SK-N-MC (cell line): ENCODE measurements at regions not wholly inside any gene's neighbourhood (a gene's known extent, or its start where the extent isn't known, plus 50 kb on each side); places are given as distances from the start of the nearest gene placed in this dataset.
"Not testable (repeated sequence)": the region's sequence is repeated elsewhere in the genome, so short reads cannot be mapped to it uniquely, and the experiment has no call there.

Source experiments
- DNase-seq: peaks from one replicate; pipeline ENCODE4 v3.0.0-alpha.2; 2011; ENCODE audit warnings: low read depth, low spot score
- H3K27ac ChIP-seq: fragments of 200-600 bp; sonication (generic); 2 replicates; pipeline ENCODE4 v1.5.1; 2016; ENCODE audit warnings: mixed run types
- H3K36me3 ChIP-seq: fragments of 200-600 bp; sonication (generic); 2 replicates; pipeline ENCODE4 v1.6.1; 2017; ENCODE audit warnings: antibody characterized with exemption, low read length, mixed read lengths; ENCODE audit not compliant: insufficient read depth
- H3K4me3 ChIP-seq: fragments of 200-600 bp; sonication (generic); 2 replicates; pipeline ENCODE4 v1.5.1; 2016
- H3K9ac ChIP-seq: fragments of 200-600 bp; sonication (generic); 2 replicates; pipeline ENCODE4 v1.8.0; 2017; ENCODE audit warnings: mixed run types, mixed read lengths; ENCODE audit not compliant: insufficient read length
- H3K9me3 ChIP-seq: fragments of 200-600 bp; sonication (generic); 2 replicates; pipeline ENCODE4 v1.6.1; 2017; ENCODE audit warnings: low read depth, mild to moderate bottlenecking, antibody characterized with exemption, low read length, moderate library complexity, mixed read lengths
- EZH2 ChIP-seq: fragments of 200-600 bp; sonication (generic); IDR thresholded peaks from one replicate; pipeline ENCODE4 v1.6.1; 2017; ENCODE audit warnings: antibody characterized with exemption
- FOXP2 ChIP-seq: optimal IDR thresholded peaks from 2 replicates; pipeline ENCODE3; 2011; ENCODE audit warnings: mild to moderate bottlenecking, moderate library complexity; ENCODE audit not compliant: insufficient read depth; ENCODE audit errors: extremely low read length, control extremely low read depth
- POLR2AphosphoS5 ChIP-seq: IDR thresholded peaks from 2 replicates; pipeline ENCODE4 v1.6.1; 2012; ENCODE audit warnings: mild to moderate bottlenecking, low read depth, low read length, borderline replicate concordance

GRCh38 chr11:24216488-24216887 is 280.4 kb upstream of the LUZP2 start:
- Histone ChIP-seq H3K27ac (no peak overlapping the region), H3K4me3 (no peak overlapping the region), H3K9me3 (no peaks in the 10 kb centered on the region), H3K9ac (no peak overlapping the region), H3K36me3 (no peaks in the 10 kb centered on the region)
- TF ChIP-seq EZH2 = no peak
- no peak for TF ChIP-seq POLR2AphosphoS5
- no peak for TF ChIP-seq FOXP2
- no peak for DNase-seq

DNA sequence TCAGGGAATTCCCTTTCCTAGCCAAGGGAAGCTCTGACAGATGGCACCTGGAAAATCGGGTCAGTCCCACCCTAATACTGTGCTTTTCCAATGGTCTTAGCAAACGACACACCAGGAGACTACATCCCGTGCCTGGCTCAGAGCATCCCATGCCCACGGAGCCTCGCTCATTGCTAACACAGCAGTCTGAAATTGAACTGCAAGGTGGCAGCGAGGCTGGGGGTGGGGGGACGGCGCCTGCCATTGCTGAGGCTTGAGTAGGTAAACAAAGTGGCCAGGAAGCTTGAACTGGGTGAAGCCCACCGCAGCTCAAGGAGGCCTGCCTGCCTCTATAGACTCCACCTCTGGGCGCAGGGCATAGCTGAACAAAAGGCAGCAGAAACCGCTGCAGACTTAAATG is 279.5 kb upstream of the LUZP2 start:
- H3K27ac ChIP-seq, H3K9me3 ChIP-seq, H3K4me3 ChIP-seq, H3K9ac ChIP-seq, DNase-seq, H3K36me3 ChIP-seq: not testable (repeated sequence)

GRCh38 chr11:24225501-24225900 is 271.4 kb upstream of the LUZP2 start:
- Histone ChIP-seq H3K9me3 (no peaks in the 10 kb centered on the region), H3K4me3 (no peak overlapping the region), H3K9ac (no peak overlapping the region), H3K27ac (no peak overlapping the region), H3K36me3 (no peaks in the 10 kb centered on the region)
- DNase-seq = no peak
- TF ChIP-seq EZH2 = no peak

DNA sequence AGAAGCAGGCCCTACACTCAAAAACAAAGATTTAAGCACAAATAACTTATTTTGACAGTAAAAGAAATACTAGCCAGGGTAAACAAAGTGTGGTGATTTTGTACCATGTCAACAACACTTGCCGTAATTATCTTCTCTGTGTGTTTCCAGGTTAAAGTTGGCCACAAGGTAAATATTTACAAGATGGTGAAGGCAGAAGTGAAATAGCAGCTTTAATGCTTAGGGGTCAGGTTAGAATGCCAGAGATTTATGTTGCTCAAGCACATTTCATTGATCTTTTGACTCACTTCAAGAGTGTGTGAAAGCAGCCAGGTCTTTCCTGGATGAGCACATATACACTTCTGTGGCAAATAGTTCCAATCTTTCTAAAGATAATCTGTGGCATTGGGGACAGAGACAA is 270.2 kb upstream of the LUZP2 start:
- H3K36me3 ChIP-seq = no peaks in the 10 kb centered on the region

GRCh38 chr11:24233041-24233440 is 263.8 kb upstream of the LUZP2 start:
- no peak for TF ChIP-seq POLR2AphosphoS5
- TF ChIP-seq EZH2 = no peak
- no peak for TF ChIP-seq FOXP2

More for the DNA sequence above, 270.2 kb upstream of the LUZP2 start:
- Histone ChIP-seq H3K9ac (no peak overlapping the region), H3K9me3 (no peaks in the 10 kb centered on the region), H3K4me3 (no peak overlapping the region), H3K27ac (no peak overlapping the region)
- DNase-seq = no peak
- TF ChIP-seq EZH2 = no peak
- TF ChIP-seq FOXP2 = no peak

GRCh38 chr11:24234822-24235508 is 261.9 kb upstream of the LUZP2 start:
- no peak for DNase-seq
- H3K9me3 ChIP-seq = no peaks in the 10 kb centered on the region
- H3K9ac ChIP-seq = no peak overlapping the region
- no peak overlapping the region for H3K4me3 ChIP-seq
- no peaks in the 10 kb centered on the region for H3K36me3 ChIP-seq
- no peak overlapping the region for H3K27ac ChIP-seq
- TF ChIP-seq EZH2 = no peak
- TF ChIP-seq POLR2AphosphoS5 = no peak
- no peak for TF ChIP-seq FOXP2

More at GRCh38 chr11:24233041-24233440, 263.8 kb upstream of the LUZP2 start:
- H3K27ac ChIP-seq = no peak overlapping the region
- no peaks in the 10 kb centered on the region for H3K9me3 ChIP-seq
- no peak overlapping the region for H3K9ac ChIP-seq
- no peaks in the 10 kb centered on the region for H3K36me3 ChIP-seq
- no peak overlapping the region for H3K4me3 ChIP-seq
- DNase-seq = no peak

DNA sequence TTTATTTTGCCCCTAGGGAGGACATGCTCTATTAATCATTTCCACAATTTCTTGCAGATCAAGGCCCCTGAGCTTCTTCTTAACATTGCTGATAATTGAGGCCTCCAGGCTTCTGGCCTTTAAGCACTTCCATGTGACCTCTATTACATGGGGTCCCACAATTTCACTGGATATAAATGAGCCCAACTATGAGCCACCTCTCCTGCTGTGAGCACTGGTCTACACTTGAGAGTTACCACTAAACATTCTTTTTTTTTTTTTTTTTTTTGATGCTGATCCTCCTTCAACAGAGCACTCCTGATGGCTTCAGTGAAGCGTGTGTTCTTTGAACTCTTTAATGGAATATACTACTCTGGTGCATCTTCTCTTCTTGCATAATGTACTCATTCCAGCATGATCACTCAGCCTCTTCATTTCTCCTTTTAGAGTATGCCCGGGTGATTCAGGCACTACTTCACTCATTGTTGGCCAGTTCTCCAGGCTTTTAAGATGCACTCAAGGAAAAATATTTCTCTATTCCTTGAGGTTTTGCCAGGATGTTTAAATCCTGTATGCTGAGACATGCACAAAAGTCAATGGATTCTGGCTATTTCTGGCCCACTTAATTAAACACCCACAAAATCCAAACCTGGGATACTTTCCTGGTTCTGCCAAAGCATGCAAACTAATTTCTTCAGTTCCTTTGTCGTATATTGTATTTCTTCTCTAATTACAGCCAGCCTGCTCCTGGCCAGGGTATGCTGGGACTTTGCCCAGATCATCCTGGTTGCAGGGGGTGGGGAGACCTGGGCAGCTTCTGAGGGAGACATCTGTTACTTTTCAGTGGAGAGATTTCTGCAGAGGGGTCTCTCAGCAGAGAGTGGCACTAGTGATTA is 257.8 kb upstream of the LUZP2 start:
- TF ChIP-seq EZH2 = no peak
- no peak for TF ChIP-seq POLR2AphosphoS5
- TF ChIP-seq FOXP2 = no peak
- no peak for DNase-seq
- no peak overlapping the region for H3K9ac ChIP-seq
- no peak overlapping the region for H3K4me3 ChIP-seq
- H3K9me3 ChIP-seq = no peaks in the 10 kb centered on the region
- H3K27ac ChIP-seq = no peak overlapping the region
- H3K36me3 ChIP-seq = no peaks in the 10 kb centered on the region

DNA sequence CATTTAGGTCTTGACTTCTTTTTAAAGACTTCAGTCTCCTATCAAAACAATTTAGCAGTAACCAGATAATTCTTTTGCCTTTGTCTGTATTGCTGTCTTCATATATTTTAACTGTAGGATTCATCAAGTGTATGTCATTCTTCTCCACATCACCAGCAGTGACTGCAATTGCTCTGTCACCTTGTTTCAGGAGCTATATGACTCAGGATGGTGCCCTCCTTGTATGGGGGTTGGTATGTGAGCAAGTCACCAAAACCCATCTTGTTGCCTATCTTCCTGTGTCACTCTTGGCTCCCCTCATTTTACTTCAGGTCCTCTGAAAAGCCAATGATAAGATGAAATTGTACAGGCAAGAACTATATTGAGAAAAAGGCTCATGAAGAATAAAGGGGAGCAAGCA is 256.9 kb upstream of the LUZP2 start:
- Histone ChIP-seq H3K4me3 (no peak overlapping the region), H3K36me3 (no peaks in the 10 kb centered on the region), H3K27ac (no peak overlapping the region), H3K9me3 (no peaks in the 10 kb centered on the region), H3K9ac (no peak overlapping the region)
- no peak for DNase-seq
- no peak for TF ChIP-seq FOXP2
- TF ChIP-seq POLR2AphosphoS5 = no peak
- no peak for TF ChIP-seq EZH2

DNA sequence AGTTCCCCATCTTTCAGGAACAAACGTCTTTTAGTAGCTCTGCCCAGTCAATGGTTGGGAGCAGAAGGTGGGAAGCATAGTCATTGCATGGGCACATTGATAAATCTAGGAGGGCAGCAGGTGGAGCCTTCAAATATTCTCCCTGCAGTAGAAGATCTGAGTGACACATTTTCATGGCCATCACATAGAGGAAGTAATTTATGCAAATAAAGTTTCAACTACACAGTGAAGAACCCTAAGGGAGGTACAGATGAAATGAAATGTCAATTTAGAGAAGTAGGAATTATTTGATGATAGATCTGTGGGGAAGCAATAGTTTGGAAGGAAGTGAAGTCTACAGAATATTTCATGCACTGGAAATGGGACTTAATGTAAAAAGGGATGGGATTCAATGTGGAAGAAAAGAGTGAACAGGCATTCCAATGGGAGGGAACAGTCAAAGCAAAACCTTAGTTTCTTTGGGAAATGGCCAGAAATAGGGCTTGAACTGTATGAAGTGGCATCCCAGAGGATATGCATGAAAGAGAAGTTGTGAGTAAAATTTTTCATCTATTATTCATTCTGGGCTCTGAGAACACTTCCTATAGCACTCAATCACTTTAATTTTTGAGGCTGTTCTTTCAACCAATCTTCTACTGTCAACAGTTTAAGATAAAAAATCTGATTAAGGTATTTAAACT is 256.2 kb upstream of the LUZP2 start:
- no peak for DNase-seq
- Histone ChIP-seq H3K4me3 (no peak overlapping the region), H3K9ac (no peak overlapping the region), H3K27ac (no peak overlapping the region), H3K36me3 (no peaks in the 10 kb centered on the region), H3K9me3 (no peaks in the 10 kb centered on the region)
- TF ChIP-seq FOXP2 (no peak), EZH2 (no peak), POLR2AphosphoS5 (no peak)
